CD4-positive, alpha-beta T cell treated with Interferon gamma for 1 hour (primary cell): ENCODE measurements at regions not wholly inside any gene's neighbourhood (a gene's known extent, or its start where the extent isn't known, plus 50 kb on each side); places are given as distances from the start of the nearest gene placed in this dataset.

Experiments used
- DNase-seq: peaks from one replicate; pipeline ENCODE4 v3.0.0-alpha.2; 2020

DNA sequence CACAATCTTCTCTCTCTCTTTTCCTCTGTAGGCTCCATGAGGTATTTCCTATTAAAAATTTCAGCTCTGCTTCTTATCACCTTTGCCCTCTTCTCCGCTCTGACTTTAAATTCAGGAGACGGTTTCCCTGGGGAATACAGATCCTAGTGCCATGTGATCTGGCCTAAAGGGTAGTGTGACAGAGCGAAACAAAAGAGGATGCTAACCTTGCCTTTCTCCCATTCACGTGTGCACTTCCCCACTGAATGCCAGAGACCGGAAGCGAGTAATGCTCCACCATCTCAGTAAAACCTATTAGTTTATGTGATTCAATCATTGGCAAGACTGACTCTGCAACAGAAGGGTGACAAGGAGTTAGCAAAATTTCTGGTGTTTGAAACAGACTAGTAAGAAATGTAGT is 358.3 kb downstream of the ZNF521 start:
- no peak for DNase-seq

DNA sequence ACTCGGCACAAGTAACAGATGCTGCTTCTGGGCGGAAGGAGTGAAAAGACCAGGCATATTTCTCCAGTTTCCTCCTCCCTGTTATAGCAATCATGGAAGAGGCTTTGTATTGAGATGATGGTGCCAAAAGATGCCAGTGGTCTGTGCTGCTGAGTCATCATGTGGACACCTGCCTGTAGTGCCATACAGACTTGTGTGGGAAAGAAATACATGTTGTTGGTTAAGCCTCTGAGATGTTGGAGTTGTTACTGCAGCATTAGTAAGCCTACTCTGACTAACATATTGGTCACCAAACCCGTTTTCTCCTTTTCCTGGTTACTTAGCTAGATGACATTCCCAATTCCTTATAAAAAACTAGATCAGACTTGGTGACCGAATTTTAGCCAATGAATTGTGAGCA is 356.9 kb downstream of the ZNF521 start:
- DNase-seq, result no peak

DNA sequence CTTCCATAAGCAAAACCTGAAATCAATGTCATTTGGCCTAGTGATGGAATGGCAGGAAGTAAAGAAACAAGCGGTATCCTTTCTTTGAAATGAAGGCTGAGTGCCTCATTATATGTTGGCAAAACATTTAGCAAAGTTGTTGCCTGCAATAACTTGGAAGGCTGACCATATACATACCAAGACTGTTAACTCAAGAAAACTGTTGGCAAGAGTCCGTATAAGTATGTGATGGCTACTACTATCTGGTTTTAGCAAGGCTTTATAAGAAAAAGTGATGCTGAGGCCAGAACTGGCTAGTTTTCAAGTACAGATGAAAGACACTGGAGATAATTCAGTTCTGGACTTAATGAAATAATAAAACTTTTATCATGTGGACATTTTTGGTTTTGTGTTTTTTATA is 356.2 kb downstream of the ZNF521 start:
- no peak for DNase-seq

DNA sequence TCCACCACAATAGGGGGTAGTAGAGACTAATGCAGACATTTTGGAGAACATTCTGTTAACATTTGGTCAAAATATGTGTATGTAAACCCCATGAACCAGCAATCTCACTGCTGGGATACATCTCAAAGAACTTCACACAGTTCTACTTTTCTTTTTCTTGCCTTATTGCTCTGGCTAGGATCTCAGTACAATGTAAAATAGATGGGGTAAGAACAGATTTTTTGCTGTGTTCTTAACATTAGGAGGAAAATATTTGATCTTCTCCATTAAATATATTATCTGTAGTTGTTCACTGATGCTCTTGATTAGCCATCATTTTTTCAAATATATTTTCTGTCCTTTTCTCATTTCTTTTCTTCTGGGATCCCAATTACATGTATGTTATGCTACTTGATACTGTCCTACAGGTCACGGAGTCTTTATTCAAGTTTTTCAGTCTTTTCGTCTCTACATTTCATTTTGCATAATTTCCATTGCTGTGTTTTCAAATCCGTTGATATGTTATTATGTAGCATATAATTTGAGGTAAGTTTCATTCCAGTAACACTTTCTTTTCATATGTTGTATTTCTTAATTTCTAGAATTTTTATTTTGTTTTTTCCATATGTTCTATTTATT is 352.2 kb downstream of the ZNF521 start:
- DNase-seq, result no peak

DNA sequence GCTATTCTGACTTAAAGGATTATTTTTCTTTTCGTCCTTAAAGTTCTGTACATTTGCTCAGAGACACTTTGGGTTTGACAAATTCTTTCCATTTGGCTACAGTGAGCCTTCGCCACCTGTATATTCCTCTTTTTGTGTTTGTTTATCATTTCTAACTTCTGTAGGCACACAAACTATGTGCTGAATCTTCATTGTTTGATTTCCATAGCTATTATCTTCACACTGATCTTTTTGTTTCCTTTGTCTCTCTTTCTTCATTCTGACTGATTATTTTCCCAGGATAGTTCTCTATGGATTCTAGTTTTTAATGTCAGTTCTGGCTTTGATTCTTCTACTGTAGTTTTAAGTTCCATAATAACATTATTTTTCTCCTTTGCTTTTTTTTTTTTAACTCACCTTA is 350.2 kb downstream of the ZNF521 start:
- DNase-seq, result no peak

DNA sequence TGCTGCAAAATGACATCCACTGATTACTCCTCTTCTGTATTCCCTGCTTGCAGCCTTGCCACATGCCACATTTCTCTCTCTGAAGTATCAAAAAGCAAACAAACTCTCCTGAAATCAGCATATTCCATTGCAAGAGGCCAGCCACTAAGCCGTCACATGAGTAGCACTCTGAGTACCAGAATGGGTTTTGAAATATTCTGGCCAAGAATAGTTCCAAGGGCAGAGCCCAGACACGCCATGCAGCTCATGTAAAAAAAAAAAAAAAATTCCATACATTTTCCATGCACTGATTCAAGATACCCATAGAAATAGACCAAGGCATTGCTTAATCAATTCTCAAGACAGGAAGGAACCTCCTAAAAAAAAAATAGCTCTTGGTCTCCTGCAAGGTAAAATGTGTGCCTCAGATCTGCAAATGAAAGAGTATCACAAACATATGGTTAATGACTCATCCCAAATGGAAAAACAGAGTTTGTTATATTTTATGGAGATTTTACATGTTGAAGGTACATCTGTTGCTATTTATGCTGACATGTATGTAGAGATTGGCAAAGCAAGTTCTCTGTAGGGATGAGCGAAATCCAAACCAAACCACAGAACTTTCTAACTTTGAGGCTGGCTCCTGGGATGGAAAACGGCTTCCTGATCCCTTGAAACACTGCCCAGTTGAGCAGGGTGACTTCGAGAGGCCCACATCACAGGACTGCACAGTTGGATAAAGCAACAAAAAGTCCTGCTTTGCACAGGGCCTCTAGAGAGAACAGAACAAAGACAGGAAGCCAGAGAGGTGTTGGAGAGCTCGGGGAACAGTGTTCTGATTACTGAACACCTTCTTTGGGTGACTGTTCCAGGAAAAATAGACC is 346.2 kb downstream of the ZNF521 start:
- no peak for DNase-seq

DNA sequence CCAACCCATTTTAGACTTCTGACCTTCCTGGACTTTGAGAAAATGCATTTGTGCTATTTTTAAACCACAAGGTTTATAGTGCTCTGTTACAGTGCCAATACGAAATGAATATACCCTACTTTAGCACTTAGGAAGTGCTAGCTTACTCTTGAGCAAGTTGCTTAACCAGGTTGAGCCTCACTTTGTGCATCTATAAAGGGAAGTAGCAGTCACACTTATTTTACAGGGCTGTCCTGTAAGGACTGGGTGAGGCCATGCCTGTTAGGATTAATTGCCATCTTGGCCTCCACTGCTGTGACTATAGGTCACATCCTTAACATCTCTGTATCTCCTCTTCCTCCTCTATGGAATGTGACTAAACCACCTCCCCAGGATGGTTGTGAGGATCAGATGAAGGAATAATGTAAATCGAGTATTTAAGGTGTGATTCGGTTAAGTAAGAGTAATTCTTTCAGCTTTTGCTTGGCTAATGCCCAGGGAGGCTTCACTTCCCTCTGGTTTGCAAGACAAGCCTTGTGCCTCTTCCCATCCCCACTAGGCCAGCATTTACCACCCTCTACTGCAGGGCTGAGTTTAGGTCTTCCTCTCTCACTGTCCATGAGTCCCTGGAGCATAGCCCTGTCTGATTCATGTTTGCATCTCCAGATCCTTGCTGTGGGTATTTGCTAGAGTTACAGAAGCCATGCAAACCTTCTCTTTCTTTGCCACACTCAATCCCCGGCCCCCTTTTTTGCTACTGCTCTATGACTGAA is 341.2 kb downstream of the ZNF521 start:
- DNase-seq, result no peak
